Adipocyte (in vitro differentiated cells): ENCODE measurements at regions not wholly inside any gene's neighbourhood (a gene's known extent, or its start where the extent isn't known, plus 50 kb on each side); places are given as distances from the start of the nearest gene placed in this dataset.
"Not testable (repeated sequence)": the region's sequence is repeated elsewhere in the genome, so short reads cannot be mapped to it uniquely, and the experiment has no call there.

ENCODE experiments used
- DNase-seq: peaks from one replicate; pipeline ENCODE4 v3.0.0-alpha.2; 2015; ENCODE audit warnings: low read depth
- H3K27me3 ChIP-seq: replicated peaks from 2 replicates; pipeline ENCODE4 v1.7.0; 2013; ENCODE audit warnings: mild to moderate bottlenecking, low read length, moderate library complexity; ENCODE audit not compliant: control insufficient read depth, insufficient read depth
- H3K36me3 ChIP-seq: 2 replicates; pipeline ENCODE4 v1.7.0; 2013; ENCODE audit warnings: low read length, mild to moderate bottlenecking, moderate library complexity; ENCODE audit not compliant: control insufficient read depth, insufficient read depth, severe bottlenecking
- H3K4me1 ChIP-seq: 2 replicates; pipeline ENCODE4 v1.7.0; 2013; ENCODE audit warnings: mild to moderate bottlenecking, low read length, moderate library complexity; ENCODE audit not compliant: control insufficient read depth, insufficient read depth
- H3K4me3 ChIP-seq: 2 replicates; pipeline ENCODE4 v1.7.0; 2013; ENCODE audit warnings: mild to moderate bottlenecking, low read length, moderate library complexity
- H3K9ac ChIP-seq: 2 replicates; pipeline ENCODE4 v1.7.0; 2013; ENCODE audit warnings: mild to moderate bottlenecking, low read length, moderate library complexity
- H3K9me3 ChIP-seq: 2 replicates; pipeline ENCODE4 v1.7.0; 2013; ENCODE audit warnings: mild to moderate bottlenecking, low read length, moderate library complexity; ENCODE audit not compliant: control insufficient read depth

DNA sequence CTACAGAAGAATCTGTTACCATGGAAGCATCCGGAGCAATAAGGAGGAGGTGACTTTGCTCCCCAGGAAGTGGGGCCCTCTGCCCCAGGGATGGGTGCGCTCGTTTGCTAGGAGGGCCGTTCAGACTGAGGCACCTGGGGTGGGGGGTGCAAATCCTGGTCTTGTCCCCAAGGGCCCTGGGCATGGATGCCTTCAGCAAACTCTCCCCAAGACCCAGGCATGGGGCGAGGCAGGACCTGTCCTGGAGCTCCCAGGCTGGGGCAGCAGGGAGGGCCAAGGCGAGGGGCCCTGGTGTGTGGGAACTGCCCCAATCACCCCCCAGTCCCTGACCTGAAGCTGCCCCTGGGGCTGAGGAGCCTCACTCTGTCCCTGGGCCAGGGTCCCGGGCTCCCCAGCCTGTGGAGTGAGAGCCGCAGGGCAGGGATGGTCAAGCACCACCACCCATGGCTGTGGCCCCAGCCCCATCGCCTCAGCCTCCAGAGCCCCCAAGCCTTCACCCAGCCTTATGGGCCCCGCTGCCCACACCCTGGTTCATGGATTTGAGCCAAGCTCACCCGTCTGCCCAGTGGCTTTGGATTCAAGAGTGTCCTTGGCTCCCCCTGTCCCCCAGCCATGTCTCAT, 240.6 kb upstream of the SGCG start:
- no peaks in the 10 kb centered on the region for H3K4me1 ChIP-seq
- peaks cover 4% of the 10 kb centered on the region for H3K27me3 ChIP-seq
- H3K4me3 ChIP-seq = no peak overlapping the region
- no peak for DNase-seq
- no peaks in the 10 kb centered on the region for H3K36me3 ChIP-seq
- H3K9me3 ChIP-seq = no peaks in the 10 kb centered on the region
- no peak overlapping the region for H3K9ac ChIP-seq

GRCh38 chr13:22940736-22941135, 240.0 kb upstream of the SGCG start:
- Histone ChIP-seq H3K4me3 (no peak overlapping the region), H3K9ac (no peak overlapping the region), H3K27me3 (peaks cover 10% of the 10 kb centered on the region), H3K4me1 (no peaks in the 10 kb centered on the region), H3K36me3 (no peaks in the 10 kb centered on the region), H3K9me3 (no peaks in the 10 kb centered on the region)
- no peak for DNase-seq

DNA sequence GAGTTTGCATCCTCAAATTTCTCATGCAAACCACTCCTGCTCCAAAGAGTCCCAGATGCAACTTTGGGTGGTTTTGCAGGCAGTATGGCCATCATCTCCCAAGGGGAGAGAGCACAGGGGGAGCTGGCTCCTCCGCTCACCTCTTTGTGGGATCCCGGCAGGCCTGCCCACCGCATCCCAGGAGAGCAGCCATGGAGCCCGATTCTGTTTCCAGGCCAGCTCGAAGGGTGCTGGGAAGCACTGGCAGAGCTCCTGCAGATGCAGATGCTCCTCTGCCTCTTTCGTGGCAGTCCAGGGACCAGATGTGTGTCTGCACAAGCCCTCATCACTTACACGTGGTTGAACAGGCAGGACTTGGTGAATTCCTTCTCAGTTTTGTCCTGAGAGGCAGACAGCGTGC, 239.3 kb upstream of the SGCG start:
- not testable (repeated sequence) for H3K4me3 ChIP-seq, H3K27me3 ChIP-seq, H3K4me1 ChIP-seq, H3K9ac ChIP-seq, DNase-seq, H3K36me3 ChIP-seq, H3K9me3 ChIP-seq

DNA sequence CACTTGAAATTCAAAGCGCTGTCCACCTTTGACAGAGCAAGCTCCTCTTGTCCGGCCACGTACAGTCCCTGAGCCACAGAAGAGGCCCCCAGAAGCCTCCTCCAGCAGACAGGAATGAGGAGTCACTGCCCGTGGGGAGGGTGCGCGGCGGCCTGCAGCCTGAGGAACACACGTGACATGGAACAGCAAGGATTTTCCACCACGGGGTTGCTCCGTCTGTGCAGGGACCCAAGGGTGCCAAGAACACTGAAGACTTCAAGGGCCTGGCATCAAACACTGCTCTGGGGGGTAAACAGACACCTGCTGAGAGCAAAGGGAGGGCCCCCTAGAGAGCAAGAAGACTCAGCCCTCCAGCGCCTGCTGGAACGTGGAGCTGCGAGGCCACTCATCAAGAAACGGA, 237.9 kb upstream of the SGCG start:
- not testable (repeated sequence) for H3K4me1 ChIP-seq, DNase-seq, H3K9ac ChIP-seq, H3K36me3 ChIP-seq, H3K4me3 ChIP-seq, H3K27me3 ChIP-seq, H3K9me3 ChIP-seq

- H3K4me3 ChIP-seq = no peak overlapping the region
- peaks cover 7% of the 10 kb centered on the region for H3K27me3 ChIP-seq
- H3K4me1 ChIP-seq = no peaks in the 10 kb centered on the region
- no peaks in the 10 kb centered on the region for H3K36me3 ChIP-seq
- DNase-seq = no peak
- H3K9me3 ChIP-seq = no peaks in the 10 kb centered on the region
- no peak overlapping the region for H3K9ac ChIP-seq
Observed at GRCh38 chr13:22944378-22944777, 236.4 kb upstream of the SGCG start.

GRCh38 chr13:22945321-22946226, 235.2 kb upstream of the SGCG start:
- H3K9ac ChIP-seq = no peak overlapping the region
- H3K9me3 ChIP-seq = no peaks in the 10 kb centered on the region
- peaks cover 7% of the 10 kb centered on the region for H3K27me3 ChIP-seq
- H3K4me1 ChIP-seq = no peaks in the 10 kb centered on the region
- no peaks in the 10 kb centered on the region for H3K36me3 ChIP-seq
- no peak for DNase-seq
- H3K4me3 ChIP-seq = no peak overlapping the region

DNA sequence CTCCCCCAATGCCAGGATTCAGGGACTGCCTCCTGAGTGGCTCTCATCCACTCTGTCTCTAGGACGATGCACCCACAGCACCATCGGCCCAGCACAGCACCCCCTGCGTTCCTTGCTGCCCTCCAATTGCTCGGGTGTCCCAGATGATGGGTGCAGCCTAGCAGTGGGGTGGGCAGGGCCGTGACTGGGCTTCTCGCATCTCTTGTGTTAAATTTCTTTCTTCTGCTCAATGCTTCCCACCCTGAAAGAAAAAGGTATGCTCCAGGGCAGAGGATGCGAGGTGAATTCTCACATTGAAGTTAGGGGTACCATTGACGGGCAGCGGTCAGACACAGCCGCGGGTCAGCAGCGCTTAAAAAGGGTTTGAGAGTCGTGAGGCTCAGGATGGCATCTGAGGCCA, 232.4 kb upstream of the SGCG start:
- H3K9ac ChIP-seq = no peak overlapping the region
- no peak for DNase-seq
- no peaks in the 10 kb centered on the region for H3K9me3 ChIP-seq
- H3K4me1 ChIP-seq = no peaks in the 10 kb centered on the region
- H3K36me3 ChIP-seq = no peaks in the 10 kb centered on the region
- peaks cover 7% of the 10 kb centered on the region for H3K27me3 ChIP-seq
- H3K4me3 ChIP-seq = no peak overlapping the region

DNA sequence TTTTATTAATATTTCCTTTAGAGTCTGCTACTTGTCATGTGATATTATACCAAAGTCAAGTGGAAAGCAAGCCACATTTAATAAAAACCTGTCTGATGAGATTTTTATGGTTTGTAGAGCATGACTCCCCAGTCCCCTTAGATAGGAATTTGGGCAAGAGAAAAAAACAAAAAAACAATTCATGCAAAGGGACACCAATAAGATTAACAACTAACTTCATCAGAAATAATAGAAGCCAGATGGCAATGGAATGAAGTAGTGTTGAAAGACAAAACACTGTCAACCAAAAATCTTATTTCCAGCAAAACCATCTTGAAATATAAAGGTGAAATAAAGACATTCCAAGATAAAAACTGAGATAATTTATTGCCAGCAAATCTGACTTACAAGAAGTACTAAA, 228.8 kb upstream of the SGCG start:
- not testable (repeated sequence) for H3K36me3 ChIP-seq, DNase-seq, H3K4me1 ChIP-seq, H3K9ac ChIP-seq, H3K4me3 ChIP-seq, H3K9me3 ChIP-seq, H3K27me3 ChIP-seq

- not testable (repeated sequence) for H3K4me1 ChIP-seq, DNase-seq, H3K27me3 ChIP-seq
Observed at GRCh38 chr13:22955147-22955546, 225.6 kb upstream of the SGCG start.

DNA sequence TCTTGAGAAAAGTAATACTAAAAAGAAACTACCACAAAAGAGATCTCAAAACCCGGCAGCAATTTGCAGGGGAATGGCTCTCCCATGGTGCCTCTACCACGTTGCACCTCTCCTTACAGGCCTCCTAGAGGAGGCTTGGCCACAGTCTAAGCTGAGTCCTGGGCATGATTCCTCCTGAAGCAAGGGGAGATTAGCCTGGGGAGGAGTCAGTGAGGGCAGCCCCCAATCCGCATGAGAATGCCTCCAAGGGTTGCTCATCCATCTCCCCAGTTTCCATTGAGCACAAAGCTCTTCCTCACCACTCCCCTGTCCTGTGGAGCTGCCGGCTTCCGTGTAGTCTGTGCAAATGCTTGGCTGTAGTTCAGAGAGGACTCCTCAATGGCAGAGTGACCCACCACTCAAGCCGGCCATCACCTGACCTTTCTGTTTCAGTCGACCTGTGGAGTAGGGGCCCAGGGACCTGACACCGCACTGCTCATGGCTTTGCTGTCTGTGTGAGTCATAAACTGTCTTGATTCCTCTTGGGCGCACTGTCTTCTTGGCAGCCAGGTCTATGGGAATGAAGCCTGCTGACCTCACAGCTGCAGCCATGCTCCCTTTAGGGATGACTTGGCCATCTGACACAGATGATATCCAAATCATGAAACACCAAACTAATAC, 224.2 kb upstream of the SGCG start:
- DNase-seq, H3K4me1 ChIP-seq, H3K4me3 ChIP-seq, H3K36me3 ChIP-seq, H3K27me3 ChIP-seq, H3K9me3 ChIP-seq, H3K9ac ChIP-seq: not testable (repeated sequence)

More at GRCh38 chr13:22955147-22955546, 225.6 kb upstream of the SGCG start:
- H3K9ac ChIP-seq, H3K9me3 ChIP-seq, H3K36me3 ChIP-seq, H3K4me3 ChIP-seq: not testable (repeated sequence)

GRCh38 chr13:22959859-22960258, 220.9 kb upstream of the SGCG start:
- not testable (repeated sequence) for H3K36me3 ChIP-seq, H3K4me3 ChIP-seq, H3K4me1 ChIP-seq, H3K9me3 ChIP-seq, H3K27me3 ChIP-seq, H3K9ac ChIP-seq, DNase-seq
